22Rv1 (cell line): ENCODE measurements at regions not wholly inside any gene's neighbourhood (a gene's known extent, or its start where the extent isn't known, plus 50 kb on each side); places are given as distances from the start of the nearest gene placed in this dataset.

Experiments used
- ZFX ChIP-seq: fragments of 450-650 bp; IDR thresholded peaks from 2 replicates; pipeline ENCODE4 v1.6.1; 2017; ENCODE audit warnings: antibody characterized with exemption, borderline replicate concordance
- TF ChIP-seq, protein P1 (sequence below): fragments of 450-650 bp; IDR thresholded peaks from 2 replicates; pipeline ENCODE4 v1.5.1; 2017; ENCODE audit warnings: mild to moderate bottlenecking

DNA sequence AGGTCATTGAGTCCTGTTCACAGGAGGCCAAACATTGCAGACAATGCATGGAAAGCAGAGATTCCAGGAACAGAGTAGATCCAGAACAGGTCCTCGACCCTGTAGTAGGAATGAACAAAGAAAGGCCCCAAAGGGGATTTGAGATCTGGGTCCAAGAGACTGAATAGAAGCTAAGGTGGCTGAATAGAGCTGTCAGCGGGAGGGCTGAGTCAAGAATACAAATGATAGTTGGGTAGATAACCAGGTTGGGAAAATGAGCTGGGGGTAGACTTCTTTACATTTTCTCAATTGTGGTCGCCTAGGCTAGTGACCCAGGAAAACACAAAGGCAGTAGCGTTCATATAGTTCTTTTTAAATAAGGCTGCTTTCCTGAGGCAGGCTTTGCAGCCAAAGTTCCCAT, 103.4 kb upstream of the ELMO1 start:
- TF ChIP-seq, protein P1, sequence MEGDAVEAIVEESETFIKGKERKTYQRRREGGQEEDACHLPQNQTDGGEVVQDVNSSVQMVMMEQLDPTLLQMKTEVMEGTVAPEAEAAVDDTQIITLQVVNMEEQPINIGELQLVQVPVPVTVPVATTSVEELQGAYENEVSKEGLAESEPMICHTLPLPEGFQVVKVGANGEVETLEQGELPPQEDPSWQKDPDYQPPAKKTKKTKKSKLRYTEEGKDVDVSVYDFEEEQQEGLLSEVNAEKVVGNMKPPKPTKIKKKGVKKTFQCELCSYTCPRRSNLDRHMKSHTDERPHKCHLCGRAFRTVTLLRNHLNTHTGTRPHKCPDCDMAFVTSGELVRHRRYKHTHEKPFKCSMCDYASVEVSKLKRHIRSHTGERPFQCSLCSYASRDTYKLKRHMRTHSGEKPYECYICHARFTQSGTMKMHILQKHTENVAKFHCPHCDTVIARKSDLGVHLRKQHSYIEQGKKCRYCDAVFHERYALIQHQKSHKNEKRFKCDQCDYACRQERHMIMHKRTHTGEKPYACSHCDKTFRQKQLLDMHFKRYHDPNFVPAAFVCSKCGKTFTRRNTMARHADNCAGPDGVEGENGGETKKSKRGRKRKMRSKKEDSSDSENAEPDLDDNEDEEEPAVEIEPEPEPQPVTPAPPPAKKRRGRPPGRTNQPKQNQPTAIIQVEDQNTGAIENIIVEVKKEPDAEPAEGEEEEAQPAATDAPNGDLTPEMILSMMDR = no peak
- TF ChIP-seq ZFX = no peak
